NCI-H345 (cell line): ENCODE measurements at regions not wholly inside any gene's neighbourhood (a gene's known extent, or its start where the extent isn't known, plus 50 kb on each side); places are given as distances from the start of the nearest gene placed in this dataset.

Experiments
- DNase-seq: peaks from one replicate; lab custom pipeline; 2025; lab: John Stamatoyannopoulos, UW

GRCh38 chr7:116447966-116448839 lies 51.3 kb upstream of the CAV2 start:
- DNase-seq = no peak

- DNase-seq = no peak
Measured at GRCh38 chr7:116449441-116449840, 50.1 kb upstream of the CAV2 start.
